Nephron progenitor cell (in vitro differentiated cells): ENCODE measurements at regions not wholly inside any gene's neighbourhood (a gene's known extent, or its start where the extent isn't known, plus 50 kb on each side); places are given as distances from the start of the nearest gene placed in this dataset.
"Not testable (repeated sequence)": the region's sequence is repeated elsewhere in the genome, so short reads cannot be mapped to it uniquely, and the experiment has no call there.

Experiments
- DNase-seq: peaks from one replicate; pipeline ENCODE4 v3.0.0; 2021
- H3K27ac Mint-ChIP-seq: 2 replicates; pipeline ENCODE4 v1.8.0; 2021; ENCODE audit warnings: mild to moderate bottlenecking, moderate library complexity, mixed read lengths
- H3K27me3 Mint-ChIP-seq: 2 replicates; pipeline ENCODE4 v1.8.0; 2021; ENCODE audit warnings: mild to moderate bottlenecking, low read depth, mixed read lengths; ENCODE audit not compliant: poor library complexity
- H3K36me3 Mint-ChIP-seq: 2 replicates; pipeline ENCODE4 v1.8.0; 2021; ENCODE audit warnings: low read depth, mixed read lengths
- H3K4me1 Mint-ChIP-seq: 2 replicates; pipeline ENCODE4 v1.8.0; 2021; ENCODE audit warnings: mixed read lengths
- H3K4me3 Mint-ChIP-seq: 2 replicates; pipeline ENCODE4 v1.8.0; 2021; ENCODE audit warnings: mild to moderate bottlenecking, moderate library complexity, mixed read lengths
- H3K9me3 Mint-ChIP-seq: 2 replicates; pipeline ENCODE4 v1.8.0; 2021; ENCODE audit warnings: mild to moderate bottlenecking, moderate library complexity, mixed read lengths
- CTCF ChIP-seq: fragments of 200-600 bp; sonication (generic); IDR thresholded peaks from 2 replicates; pipeline ENCODE4 v1.5.0; 2021; ENCODE audit warnings: antibody characterized with exemption

GRCh38 chr11:34824425-34824824, 91.8 kb downstream of the APIP start:
- DNase-seq, result no peak
- TF ChIP-seq CTCF, result no peak
- Mint-ChIP-seq H3K36me3 (peaks cover 10% of the 10 kb centered on the region), H3K4me1 (no peaks in the 10 kb centered on the region), H3K27ac (no peak overlapping the region), H3K4me3 (no peak overlapping the region), H3K9me3 (peaks cover 9% of the 10 kb centered on the region), H3K27me3 (no peaks in the 10 kb centered on the region)

DNA sequence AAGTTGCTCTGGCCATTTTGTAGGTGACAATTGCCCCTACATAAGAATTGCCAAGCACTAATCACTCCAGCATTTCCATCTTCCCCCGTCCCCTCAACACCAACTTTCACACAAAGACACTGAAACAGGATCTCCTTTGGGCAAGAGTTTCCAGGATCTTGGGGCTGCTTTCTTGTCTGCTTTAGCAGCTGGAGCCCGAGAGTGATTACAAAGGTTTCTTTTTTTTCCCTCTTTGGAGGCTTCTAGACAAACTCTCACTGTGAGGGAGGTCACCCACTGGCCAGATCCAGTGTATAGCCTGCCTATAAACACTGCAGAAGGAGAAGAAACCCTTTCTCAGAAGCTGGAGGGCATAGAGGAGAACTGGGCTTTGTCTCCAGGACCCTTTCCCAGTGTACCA, 92.5 kb downstream of the APIP start:
- Mint-ChIP-seq H3K27me3 (no peaks in the 10 kb centered on the region), H3K27ac (no peak overlapping the region), H3K36me3 (peaks cover 16% of the 10 kb centered on the region), H3K9me3 (peaks cover 14% of the 10 kb centered on the region), H3K4me3 (no peak overlapping the region), H3K4me1 (no peaks in the 10 kb centered on the region)
- DNase-seq, result no peak
- TF ChIP-seq CTCF, result no peak

DNA sequence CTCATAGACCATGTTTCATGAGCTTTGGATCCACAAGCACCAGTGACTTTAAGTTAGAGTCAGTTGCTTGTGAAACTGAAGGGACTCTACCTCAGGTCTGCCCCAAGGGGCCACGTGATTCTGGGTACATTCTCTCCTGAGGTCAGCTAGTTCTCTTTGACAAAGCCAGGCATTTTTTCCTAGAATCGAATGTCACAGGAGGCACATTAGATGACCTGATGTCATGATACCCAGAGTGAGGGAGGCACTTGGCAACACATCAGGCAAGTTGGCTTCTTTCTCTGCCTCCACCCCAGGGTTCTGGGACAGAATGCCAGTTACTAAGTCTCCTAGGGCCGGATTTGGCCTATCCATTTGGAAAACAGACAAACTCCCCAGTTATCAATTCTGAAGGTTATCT, 93.0 kb downstream of the APIP start:
- Mint-ChIP-seq H3K36me3 (peaks cover 20% of the 10 kb centered on the region), H3K9me3 (peaks cover 17% of the 10 kb centered on the region), H3K4me1 (no peaks in the 10 kb centered on the region), H3K27me3 (no peaks in the 10 kb centered on the region), H3K27ac (no peak overlapping the region), H3K4me3 (no peak overlapping the region)
- DNase-seq, result no peak
- no peak for TF ChIP-seq CTCF

DNA sequence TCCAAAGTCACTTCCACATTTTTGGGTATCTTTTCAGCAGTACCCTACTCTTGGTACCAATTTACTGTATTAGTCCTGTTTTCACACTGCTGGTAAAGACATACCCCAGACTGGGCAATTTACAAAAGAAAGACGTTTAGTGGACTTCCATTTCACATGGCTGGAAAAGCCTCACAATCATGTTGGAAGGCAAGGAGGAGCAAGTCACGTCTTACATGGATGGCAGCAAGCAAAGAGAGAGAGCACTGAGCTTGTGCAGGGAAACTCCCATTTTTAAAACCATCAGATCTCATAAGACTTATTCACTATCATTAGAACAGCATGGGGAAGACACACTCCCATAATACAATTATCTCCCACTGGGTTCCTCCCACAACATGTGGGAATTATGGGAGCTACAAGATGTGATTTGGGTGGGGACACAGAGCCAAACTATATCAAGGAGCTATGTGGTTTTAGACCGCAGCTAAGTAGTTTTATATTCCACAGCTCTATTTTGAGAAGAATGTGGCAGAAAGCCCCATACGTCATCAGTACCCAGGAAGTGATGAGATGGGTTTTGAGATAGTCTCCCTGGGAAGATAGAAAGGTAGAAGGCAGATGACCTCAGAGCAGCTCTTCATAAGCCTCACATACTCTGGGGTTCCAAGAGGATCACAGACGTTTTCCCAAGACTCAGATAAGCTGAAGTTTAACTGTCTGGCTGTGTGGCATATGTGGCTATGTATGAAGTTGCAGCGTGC, 96.3 kb downstream of the APIP start:
- TF ChIP-seq CTCF, result no peak
- Mint-ChIP-seq H3K27ac (no peak overlapping the region), H3K36me3 (peaks cover 48% of the 10 kb centered on the region), H3K9me3 (peaks cover 29% of the 10 kb centered on the region), H3K4me3 (no peak overlapping the region), H3K4me1 (no peaks in the 10 kb centered on the region), H3K27me3 (no peaks in the 10 kb centered on the region)
- DNase-seq, result no peak

DNA sequence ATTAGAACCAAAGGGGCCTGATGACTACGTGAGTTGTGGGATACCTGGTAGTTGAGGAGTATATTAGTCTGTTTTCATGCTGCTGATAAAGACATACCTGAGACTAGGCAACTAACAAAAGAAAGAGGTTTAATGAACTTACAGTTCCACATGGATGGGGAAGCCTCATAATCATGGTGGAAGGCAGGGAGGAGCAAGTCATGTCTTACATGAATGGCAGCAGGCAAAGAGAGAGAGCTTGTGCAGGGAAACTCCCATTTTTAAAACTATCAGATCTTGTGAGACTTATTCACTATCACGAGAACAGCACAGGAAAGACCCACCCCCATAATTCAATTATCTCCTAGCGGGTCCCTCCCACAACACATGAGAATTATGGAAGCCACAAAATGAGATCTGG, 98.4 kb downstream of the APIP start:
- H3K4me3 Mint-ChIP-seq, H3K27me3 Mint-ChIP-seq, DNase-seq, H3K27ac Mint-ChIP-seq, H3K4me1 Mint-ChIP-seq: not testable (repeated sequence)
- H3K36me3 Mint-ChIP-seq, result peaks cover 63% of the 10 kb centered on the region
- H3K9me3 Mint-ChIP-seq, result peaks cover 39% of the 10 kb centered on the region

- H3K9me3 Mint-ChIP-seq, result peaks cover 49% of the 10 kb centered on the region
- peaks cover 74% of the 10 kb centered on the region for H3K36me3 Mint-ChIP-seq
- no peak for DNase-seq
- H3K27ac Mint-ChIP-seq, result no peak overlapping the region
- H3K27me3 Mint-ChIP-seq, result no peaks in the 10 kb centered on the region
- TF ChIP-seq CTCF, result no peak
- H3K4me3 Mint-ChIP-seq, result no peak overlapping the region
- no peaks in the 10 kb centered on the region for H3K4me1 Mint-ChIP-seq
These were observed 99.4 kb downstream of the APIP start for GRCh38 chr11:34816698-34817213.
